MCF 10A (cell line): ENCODE measurements at regions not wholly inside any gene's neighbourhood (a gene's known extent, or its start where the extent isn't known, plus 50 kb on each side); places are given as distances from the start of the nearest gene placed in this dataset.

Experiments used
- BruUV-seq: library from RNA; stranded (reverse); fragments of 400-500 nt; replicated peaks from 2 replicates; lab custom pipeline; 2021; lab: Mats Ljungman, UMichigan
- CTCF ChIA-PET: fragments of 300-600 bp; sonication (Branson Sonifier 250); formaldehyde crosslinking; extraction: SDS; loops from one replicate; lab custom pipeline; 2021; ENCODE audit warnings: antibody characterized with exemption, inconsistent platforms; lab: Yijun Ruan, JAX
- POLR2A ChIA-PET: fragments of 300-600, 350-650 bp; sonication (Branson Sonifier 250); formaldehyde crosslinking; extraction: SDS; loops from one replicate; lab custom pipeline; 2020; ENCODE audit warnings: antibody characterized with exemption, inconsistent platforms; lab: Yijun Ruan, JAX
- DNase-seq: peaks from one replicate; pipeline ENCODE4 v3.0.0-alpha.2; 2018; ENCODE audit not compliant: unreplicated experiment
- H3K27ac Mint-ChIP-seq: one replicate; pipeline ENCODE4 v1.8.0; 2022; ENCODE audit warnings: mild to moderate bottlenecking, low read depth, mixed read lengths; ENCODE audit not compliant: unreplicated experiment
- H3K27me3 Mint-ChIP-seq: one replicate; pipeline ENCODE4 v1.8.0; 2022; ENCODE audit warnings: mixed read lengths; ENCODE audit not compliant: insufficient read depth, unreplicated experiment
- H3K36me3 Mint-ChIP-seq: one replicate; pipeline ENCODE4 v1.8.0; 2022; ENCODE audit warnings: mild to moderate bottlenecking, moderate library complexity, mixed read lengths; ENCODE audit not compliant: insufficient read depth, unreplicated experiment
- H3K4me1 Mint-ChIP-seq: one replicate; pipeline ENCODE4 v1.8.0; 2022; ENCODE audit warnings: mixed read lengths; ENCODE audit not compliant: insufficient read depth, unreplicated experiment
- H3K4me3 Mint-ChIP-seq: one replicate; pipeline ENCODE4 v1.8.0; 2022; ENCODE audit warnings: mild to moderate bottlenecking, moderate library complexity, mixed read lengths; ENCODE audit not compliant: unreplicated experiment
- H3K9me3 Mint-ChIP-seq: one replicate; pipeline ENCODE4 v1.8.0; 2022; ENCODE audit warnings: mixed read lengths; ENCODE audit not compliant: unreplicated experiment
- CTCF ChIP-seq: fragments of 200-600 bp; IDR thresholded peaks from one replicate; pipeline ENCODE4 v1.8.0; 2022; ENCODE audit warnings: antibody characterized with exemption, mild to moderate bottlenecking; ENCODE audit not compliant: unreplicated experiment
- intact Hi-C: fragments of 100-400 bp; cut with micrococcal nuclease; formaldehyde crosslinking; loops from 2 replicates; pipeline ENCODE4 v1.14.1; 2022

GRCh38 chr18:56175330-56176001, 462.9 kb downstream of the TXNL1 start:
- CTCF ChIA-PET, result interaction anchor here (0.6 kb wide), 2 partner anchors 430 to 604 kb away, joined by 3 to 4 read pairs; no protein-coding TSS in a partner anchor
- no TSS peak for BruUV-seq

GRCh38 chr18:56173542-56174220, 464.7 kb downstream of the TXNL1 start:
- H3K4me3 Mint-ChIP-seq, result no peak overlapping the region
- POLR2A ChIA-PET, result interaction anchor here (0.6 to 0.7 kb wide), 2 partner anchors 57 to 395 kb away, joined by 3 read pairs; no protein-coding TSS in a partner anchor
- no peaks in the 10 kb centered on the region for H3K9me3 Mint-ChIP-seq
- no peak overlapping the region for H3K27ac Mint-ChIP-seq
- peaks cover 2% of the 10 kb centered on the region for H3K4me1 Mint-ChIP-seq
- CTCF ChIA-PET, result no interaction called here
- DNase-seq, result no peak
- H3K36me3 Mint-ChIP-seq, result no peaks in the 10 kb centered on the region
- no TSS peak for BruUV-seq
- no peaks in the 10 kb centered on the region for H3K27me3 Mint-ChIP-seq
- TF ChIP-seq CTCF, result no peak
- intact Hi-C loops, result no loop called here

More at GRCh38 chr18:56175330-56176001, 462.9 kb downstream of the TXNL1 start:
- Mint-ChIP-seq H3K27me3 (no peaks in the 10 kb centered on the region), H3K4me1 (no peaks in the 10 kb centered on the region), H3K36me3 (no peaks in the 10 kb centered on the region), H3K4me3 (no peak overlapping the region), H3K27ac (no peak overlapping the region), H3K9me3 (no peaks in the 10 kb centered on the region)
- POLR2A ChIA-PET, result no interaction called here
- TF ChIP-seq CTCF, result no peak
- DNase-seq, result no peak
- intact Hi-C loops, result no loop called here

GRCh38 chr18:56172527-56172926, 465.9 kb downstream of the TXNL1 start:
- Mint-ChIP-seq H3K27ac (no peak overlapping the region), H3K27me3 (no peaks in the 10 kb centered on the region), H3K4me3 (no peak overlapping the region), H3K36me3 (no peaks in the 10 kb centered on the region), H3K4me1 (peaks cover 13% of the 10 kb centered on the region), H3K9me3 (no peaks in the 10 kb centered on the region)
- no peak for DNase-seq
- no peak for TF ChIP-seq CTCF
- POLR2A ChIA-PET, result no interaction called here
- CTCF ChIA-PET, result no interaction called here
- intact Hi-C loops, result no loop called here
- no TSS peak for BruUV-seq

- Mint-ChIP-seq H3K9me3 (no peaks in the 10 kb centered on the region), H3K27ac (no peak overlapping the region), H3K4me3 (no peak overlapping the region), H3K36me3 (no peaks in the 10 kb centered on the region), H3K27me3 (no peaks in the 10 kb centered on the region), H3K4me1 (peaks cover 13% of the 10 kb centered on the region)
- DNase-seq, result no peak
- CTCF ChIA-PET, result no interaction called here
- no TSS peak for BruUV-seq
- intact Hi-C loops, result no loop called here
- POLR2A ChIA-PET, result no interaction called here
- TF ChIP-seq CTCF, result no peak
Measured at GRCh38 chr18:56171848-56172247, 466.5 kb downstream of the TXNL1 start.
